Left lung (tissue), 4 donors: ENCODE measurements at regions not wholly inside any gene's neighbourhood (a gene's known extent, or its start where the extent isn't known, plus 50 kb on each side); places are given as distances from the start of the nearest gene placed in this dataset.
A peak's percentile ranks its signal among the peaks of the same experiment; 100 is the strongest.

Experiments
- ATAC-seq: fragments of 200-7000 bp; cut with Tn5 transposase; one replicate; pipeline ENCODE4 v1.9.1; 2020; ENCODE audit warnings: moderate library complexity
- DNase-seq, 4 donors: peaks; one replicate each; pipeline ENCODE4 v3.0.0-alpha.2; 2013 to 2020
- H3K27ac ChIP-seq, 2 donors: fragments of 200-600 bp; sonication (generic) in 1 of 2; one replicate each; pipeline versions ENCODE4 v1.5.0 to v1.8.0; 2020 to 2021
- H3K27me3 ChIP-seq, 2 donors: fragments of 200-600 bp; sonication (generic) in 1 of 2; one replicate each; pipeline versions ENCODE4 v1.5.0 to v1.8.0; 2020 to 2021
- H3K36me3 ChIP-seq, 2 donors: fragments of 200-600 bp; sonication (generic) in 1 of 2; one replicate each; pipeline versions ENCODE4 v1.5.0 to v1.8.0; 2020 to 2021
- H3K4me1 ChIP-seq, 2 donors: fragments of 200-600 bp; one replicate each; pipeline ENCODE4 v1.8.0; 2021
- H3K4me3 ChIP-seq, 2 donors: fragments of 200-600 bp; sonication (generic) in 1 of 2; one replicate each; pipeline versions ENCODE4 v1.5.0 to v1.8.0; 2020 to 2021; ENCODE audit warnings: mild to moderate bottlenecking in 1 of 2
- H3K9me3 ChIP-seq, 2 donors: fragments of 200-600 bp; sonication (generic) in 1 of 2; one replicate each; pipeline versions ENCODE4 v1.5.0 to v1.8.0; 2020 to 2021
- CTCF ChIP-seq, 2 donors: fragments of 200-600 bp; sonication (generic) in 1 of 2; IDR thresholded peaks; one replicate each; pipeline versions ENCODE4 v1.5.0 to v1.8.0; 2021; ENCODE audit warnings: antibody characterized with exemption in 2 of 2
- intact Hi-C, 2 donors: fragments of 100-400 bp; cut with DNase I; formaldehyde crosslinking; loops; one replicate each; pipeline versions ENCODE4 v1.11.2 to v1.14.2; 2022
- donor health status: DM: no; HTN: yes; CAD: no.
- donor health status: DM: no; HTN: no; CAD: no.

GRCh38 chr12:42750356-42750755 lies 160.8 kb upstream of the PRICKLE1 start:
- intact Hi-C loops: no loop called here
- Histone ChIP-seq H3K9me3 (peaks cover 3 to 22% of the 10 kb centered on the region in 2 donors), H3K36me3 (no peaks in the 10 kb centered on the region), H3K27me3 (no peaks in the 10 kb centered on the region), H3K4me3 (no peak overlapping the region), H3K27ac (no peak overlapping the region), H3K4me1 (no peaks in the 10 kb centered on the region)
- ATAC-seq (no peak), DNase-seq (no peak)
- no peak for TF ChIP-seq CTCF (IDR thresholded peaks at IDR 0.05)

GRCh38 chr12:42749239-42749638 lies 159.7 kb upstream of the PRICKLE1 start:
- ATAC-seq (no peak), DNase-seq (no peak)
- Histone ChIP-seq H3K4me3 (no peak overlapping the region), H3K4me1 (no peaks in the 10 kb centered on the region), H3K36me3 (no peaks in the 10 kb centered on the region), H3K9me3 (peaks cover 3 to 22% of the 10 kb centered on the region in 2 donors), H3K27me3 (no peaks in the 10 kb centered on the region), H3K27ac (no peak overlapping the region)
- TF ChIP-seq CTCF (IDR thresholded peaks at IDR 0.05): no peak
- intact Hi-C loops: no loop called here

- H3K4me1 ChIP-seq: peaks cover 0 to 5% of the 10 kb centered on the region in 2 donors
- intact Hi-C loops: no loop called here
- H3K9me3 ChIP-seq: peaks cover 3 to 22% of the 10 kb centered on the region in 2 donors
- no peaks in the 10 kb centered on the region for H3K27me3 ChIP-seq
- ATAC-seq (peak; percentile 32), DNase-seq (no peak)
- no peak overlapping the region for H3K4me3 ChIP-seq
- no peaks in the 10 kb centered on the region for H3K36me3 ChIP-seq
- TF ChIP-seq CTCF (IDR thresholded peaks at IDR 0.05): no peak
- H3K27ac ChIP-seq: no peak overlapping the region
These were observed 155.1 kb upstream of the PRICKLE1 start for GRCh38 chr12:42744539-42745182.

GRCh38 chr12:42742716-42743115 lies 153.2 kb upstream of the PRICKLE1 start:
- no peaks in the 10 kb centered on the region for H3K27me3 ChIP-seq
- intact Hi-C loops: no loop called here
- ATAC-seq (no peak), DNase-seq (peak in 1 of 4 donors; percentile 44)
- H3K4me3 ChIP-seq: no peak overlapping the region
- no peak overlapping the region for H3K27ac ChIP-seq
- peaks cover 0 to 5% of the 10 kb centered on the region in 2 donors for H3K4me1 ChIP-seq
- H3K9me3 ChIP-seq: peaks cover 3 to 18% of the 10 kb centered on the region in 2 donors
- no peaks in the 10 kb centered on the region for H3K36me3 ChIP-seq
- no peak for TF ChIP-seq CTCF (IDR thresholded peaks at IDR 0.05)

- no peak overlapping the region for H3K4me3 ChIP-seq
- no peaks in the 10 kb centered on the region for H3K36me3 ChIP-seq
- no peaks in the 10 kb centered on the region for H3K27me3 ChIP-seq
- H3K9me3 ChIP-seq: peaks cover 3 to 15% of the 10 kb centered on the region in 2 donors
- H3K4me1 ChIP-seq: peaks cover 0 to 5% of the 10 kb centered on the region in 2 donors
- no peak for DNase-seq
- intact Hi-C loops: no loop called here
- H3K27ac ChIP-seq: no peak overlapping the region
- ATAC-seq: no peak
- no peak for TF ChIP-seq CTCF (IDR thresholded peaks at IDR 0.05)
These were observed 152.4 kb upstream of the PRICKLE1 start for GRCh38 chr12:42741771-42742510.
